Epithelial cell of prostate (primary cell): ENCODE measurements at regions not wholly inside any gene's neighbourhood (a gene's known extent, or its start where the extent isn't known, plus 50 kb on each side); places are given as distances from the start of the nearest gene placed in this dataset.
"Not testable (repeated sequence)": the region's sequence is repeated elsewhere in the genome, so short reads cannot be mapped to it uniquely, and the experiment has no call there.

Experiments used
- DNase-seq: peaks from one replicate; pipeline ENCODE4 v3.0.0-alpha.2; 2011; ENCODE audit warnings: low read depth, low spot score
- H3K27ac ChIP-seq: fragments of 450-650 bp; 2 replicates; pipeline ENCODE4 v1.5.1; 2017; ENCODE audit warnings: mild to moderate bottlenecking

GRCh38 chr1:194104247-194104844 is 917.9 kb upstream of the B3GALT2 start:
- DNase-seq: no peak
- H3K27ac ChIP-seq: no peak overlapping the region

GRCh38 chr1:194103516-194104246 is 917.3 kb upstream of the B3GALT2 start:
- DNase-seq: no peak
- no peak overlapping the region for H3K27ac ChIP-seq

- no peak for DNase-seq
- H3K27ac ChIP-seq: no peak overlapping the region
These were observed 916.7 kb upstream of the B3GALT2 start for GRCh38 chr1:194103101-194103500.

GRCh38 chr1:194102607-194103006 is 916.2 kb upstream of the B3GALT2 start:
- no peak overlapping the region for H3K27ac ChIP-seq
- DNase-seq: no peak

GRCh38 chr1:194084755-194085154 is 898.3 kb upstream of the B3GALT2 start:
- no peak overlapping the region for H3K27ac ChIP-seq
- DNase-seq: no peak

GRCh38 chr1:194081444-194081843 is 895.0 kb upstream of the B3GALT2 start:
- no peak overlapping the region for H3K27ac ChIP-seq
- DNase-seq: no peak

GRCh38 chr1:194080826-194081225 is 894.4 kb upstream of the B3GALT2 start:
- H3K27ac ChIP-seq: no peak overlapping the region
- DNase-seq: no peak

- no peak overlapping the region for H3K27ac ChIP-seq
- no peak for DNase-seq
These were observed 892.4 kb upstream of the B3GALT2 start for GRCh38 chr1:194078765-194079164.

- no peak overlapping the region for H3K27ac ChIP-seq
- DNase-seq: no peak
These were observed 890.2 kb upstream of the B3GALT2 start for GRCh38 chr1:194076646-194077045.

- H3K27ac ChIP-seq: no peak overlapping the region
- DNase-seq: no peak
These were observed 887.4 kb upstream of the B3GALT2 start for GRCh38 chr1:194073833-194074232.

GRCh38 chr1:194071205-194071604 is 884.8 kb upstream of the B3GALT2 start:
- no peak overlapping the region for H3K27ac ChIP-seq
- DNase-seq: no peak

GRCh38 chr1:194069831-194070218 is 883.4 kb upstream of the B3GALT2 start:
- no peak for DNase-seq
- H3K27ac ChIP-seq: no peak overlapping the region

- H3K27ac ChIP-seq: no peak overlapping the region
- no peak for DNase-seq
These were observed 882.9 kb upstream of the B3GALT2 start for GRCh38 chr1:194069168-194069830.

- H3K27ac ChIP-seq: no peak overlapping the region
These were observed 882.2 kb upstream of the B3GALT2 start for GRCh38 chr1:194068446-194069167.

GRCh38 chr1:194067772-194068171 is 881.4 kb upstream of the B3GALT2 start:
- H3K27ac ChIP-seq: no peak overlapping the region
- no peak for DNase-seq

More at GRCh38 chr1:194068446-194069167, 882.2 kb upstream of the B3GALT2 start:
- no peak for DNase-seq

- no peak for DNase-seq
- H3K27ac ChIP-seq: no peak overlapping the region
These were observed 876.5 kb upstream of the B3GALT2 start for GRCh38 chr1:194062962-194063361.

- DNase-seq: no peak
- no peak overlapping the region for H3K27ac ChIP-seq
These were observed 876.1 kb upstream of the B3GALT2 start for GRCh38 chr1:194062526-194062925.

GRCh38 chr1:194060481-194060880 is 874.1 kb upstream of the B3GALT2 start:
- H3K27ac ChIP-seq: no peak overlapping the region
- DNase-seq: no peak

- DNase-seq, H3K27ac ChIP-seq: not testable (repeated sequence)
These were observed 871.9 kb upstream of the B3GALT2 start for GRCh38 chr1:194058268-194058667.

GRCh38 chr1:194056169-194056568 is 869.8 kb upstream of the B3GALT2 start:
- DNase-seq: no peak
- H3K27ac ChIP-seq: no peak overlapping the region

- no peak overlapping the region for H3K27ac ChIP-seq
- no peak for DNase-seq
These were observed 869.1 kb upstream of the B3GALT2 start for GRCh38 chr1:194055536-194055935.
